CD14-positive monocyte (primary cell): ENCODE measurements at regions not wholly inside any gene's neighbourhood (a gene's known extent, or its start where the extent isn't known, plus 50 kb on each side); places are given as distances from the start of the nearest gene placed in this dataset.

Experiments
- DNase-seq, 3 donors: peaks; one replicate each; pipeline ENCODE4 v3.0.0-alpha.2; 2011 to 2022
- H2AFZ ChIP-seq: 2 replicates; pipeline ENCODE4 v1.6.0; 2012; ENCODE audit warnings: mild to moderate bottlenecking, low read depth, low read length, inconsistent platforms; ENCODE audit not compliant: insufficient read depth, poor library complexity, severe bottlenecking
- H3K27ac ChIP-seq, 2 donors: 1 replicate in 1 of 2; 2 replicates in 1 of 2; pipeline ENCODE4 v1.5.1; 2012 to 2013; ENCODE audit warnings: low read length in 2 of 2, control low read depth in 1 of 2, inconsistent platforms in 1 of 2, low read depth in 1 of 2, mild to moderate bottlenecking in 1 of 2
- H3K27me3 ChIP-seq, 2 donors: one replicate each; pipeline versions ENCODE4 v1.6.0 to v1.6.1; 2011 to 2013; ENCODE audit warnings: low read length in 2 of 2; ENCODE audit not compliant: control insufficient read depth in 2 of 2, insufficient read depth in 2 of 2
- H3K36me3 ChIP-seq, 2 donors: replicated peaks in 1 of 2; 1 replicate in 1 of 2; 2 replicates in 1 of 2; pipeline versions ENCODE4 v1.5.1 to v1.6.1; 2012 to 2013; ENCODE audit warnings: low read length in 2 of 2, control low read depth in 1 of 2, inconsistent platforms in 1 of 2, mild to moderate bottlenecking in 1 of 2; ENCODE audit not compliant: insufficient read depth in 2 of 2, control insufficient read depth in 1 of 2
- H3K4me1 ChIP-seq, 2 donors: 1 replicate in 1 of 2; 2 replicates in 1 of 2; pipeline versions ENCODE4 v1.5.1 to v1.6.1; 2012 to 2013; ENCODE audit warnings: low read length in 2 of 2, control low read depth in 1 of 2, inconsistent platforms in 1 of 2, mild to moderate bottlenecking in 1 of 2, moderate library complexity in 1 of 2; ENCODE audit not compliant: insufficient read depth in 2 of 2, control insufficient read depth in 1 of 2
- H3K4me2 ChIP-seq: replicated peaks from 2 replicates; pipeline ENCODE3; 2012; ENCODE audit warnings: low read length, moderate library complexity, mild to moderate bottlenecking; ENCODE audit not compliant: poor library complexity, severe bottlenecking; ENCODE audit errors: extremely low read depth
- H3K4me3 ChIP-seq, 3 experiments: fragments of 200-600 bp in 1 of 3; sonication (generic) in 1 of 3; replicated peaks in 1 of 3; 1 replicate in 2 of 3; 2 replicates in 1 of 3; pipeline ENCODE4 v1.5.1; 2011 to 2013; ENCODE audit warnings: low read length in 3 of 3, mild to moderate bottlenecking in 3 of 3, control low read depth in 2 of 3, low read depth in 2 of 3, inconsistent platforms in 1 of 3, moderate library complexity in 1 of 3
- H3K79me2 ChIP-seq: 2 replicates; pipeline ENCODE4 v1.6.0; 2012; ENCODE audit warnings: mild to moderate bottlenecking, control low read depth, inconsistent platforms, low read length, moderate library complexity; ENCODE audit not compliant: insufficient read depth
- H3K9ac ChIP-seq: 2 replicates; pipeline ENCODE4 v1.6.0; 2017; ENCODE audit warnings: low read length, mild to moderate bottlenecking; ENCODE audit not compliant: insufficient read depth, poor library complexity, severe bottlenecking
- H3K9me3 ChIP-seq, 2 donors: replicated peaks in 1 of 2; 1 replicate in 1 of 2; 2 replicates in 1 of 2; pipeline versions ENCODE4 v1.5.1 to v1.6.1; 2012 to 2013; ENCODE audit warnings: low read length in 2 of 2, control low read depth in 1 of 2; ENCODE audit not compliant: control insufficient read depth in 1 of 2, insufficient read depth in 1 of 2
- H4K20me1 ChIP-seq: 2 replicates; pipeline ENCODE4 v1.6.0; 2012; ENCODE audit warnings: mild to moderate bottlenecking, low read length, control low read depth, moderate library complexity; ENCODE audit not compliant: insufficient read depth
- H3K27ac Mint-ChIP-seq, 7 donors: one replicate each; pipeline ENCODE4 v1.8.0; 2020; ENCODE audit warnings: mild to moderate bottlenecking in 7 of 7, mixed read lengths in 7 of 7, moderate library complexity in 6 of 7, inconsistent platforms in 2 of 7
- H3K27me3 Mint-ChIP-seq, 3 donors: one replicate each; pipeline ENCODE4 v1.8.0; 2021 to 2022; ENCODE audit warnings: low read depth in 3 of 3, mild to moderate bottlenecking in 3 of 3, mixed read lengths in 3 of 3, moderate library complexity in 3 of 3, inconsistent platforms in 1 of 3
- H3K36me3 Mint-ChIP-seq, 2 donors: one replicate each; pipeline ENCODE4 v1.8.0; 2020; ENCODE audit warnings: mixed read lengths in 2 of 2, inconsistent platforms in 1 of 2, mild to moderate bottlenecking in 1 of 2
- H3K4me1 Mint-ChIP-seq: one replicate; pipeline ENCODE4 v1.8.0; 2020; ENCODE audit warnings: mild to moderate bottlenecking, mixed read lengths
- H3K4me3 Mint-ChIP-seq, 2 donors: one replicate each; pipeline ENCODE4 v1.8.0; 2020; ENCODE audit warnings: mild to moderate bottlenecking in 2 of 2, mixed read lengths in 2 of 2, moderate library complexity in 1 of 2
- H3K9me3 Mint-ChIP-seq, 7 donors: one replicate each; pipeline ENCODE4 v1.8.0; 2020 to 2022; ENCODE audit warnings: mixed read lengths in 7 of 7, mild to moderate bottlenecking in 6 of 7, moderate library complexity in 6 of 7, inconsistent platforms in 2 of 7
- WGBS: methylation state at CpG from one replicate; pipeline ENCODE4 v1.1.5; 2013; ENCODE audit warnings: missing lambda C conversion rate; ENCODE audit not compliant: insufficient coverage; 5-methylcytosine and 5-hydroxymethylcytosine counted together
- intact Hi-C, 2 donors: fragments of 100-400 bp; cut with micrococcal nuclease; formaldehyde crosslinking; loops; one replicate each; pipeline versions ENCODE4 v1.15.0 to v1.15.1; 2023
- TF ChIP-seq, protein P1 (sequence below): fragments of 200-600 bp; IDR thresholded peaks from one replicate; pipeline ENCODE4 v1.8.0; 2022; ENCODE audit warnings: antibody characterized with exemption, mild to moderate bottlenecking

DNA sequence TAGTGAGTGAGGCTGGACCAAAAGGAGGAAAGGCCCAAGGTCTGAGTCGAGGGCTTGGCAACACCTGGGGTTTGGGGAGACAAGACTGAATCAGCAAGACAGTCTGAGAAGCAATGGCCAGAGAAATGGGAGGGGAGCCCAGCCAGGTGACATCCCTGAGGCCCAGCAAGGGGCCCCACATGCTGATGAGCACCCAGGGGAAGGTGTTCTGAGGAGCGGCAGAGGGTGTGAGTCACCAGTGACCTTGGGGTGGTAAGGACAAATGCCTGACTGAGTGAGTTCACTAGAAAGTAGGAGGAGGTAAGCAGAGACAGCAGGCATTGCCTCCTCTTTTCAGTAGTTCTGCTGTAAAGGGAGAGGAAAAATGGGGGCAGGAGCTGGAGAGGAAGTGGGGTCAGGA is 192.4 kb upstream of the GALNT2 start:
- no peaks in the 10 kb centered on the region for H3K9me3 Mint-ChIP-seq
- Histone ChIP-seq H3K4me2 (no peak overlapping the region), H3K36me3 (no peaks in the 10 kb centered on the region), H4K20me1 (no peaks in the 10 kb centered on the region), H3K79me2 (no peaks in the 10 kb centered on the region), H3K4me1 (no peaks in the 10 kb centered on the region), H3K9ac (no peak overlapping the region), H3K4me3 (no peak overlapping the region), H3K27me3 (peaks cover 0 to 2% of the 10 kb centered on the region in 2 donors), H2AFZ (no peak overlapping the region), H3K27ac (no peak overlapping the region), H3K9me3 (no peaks in the 10 kb centered on the region)
- intact Hi-C loops, result no loop called here
- H3K36me3 Mint-ChIP-seq, result no peaks in the 10 kb centered on the region
- DNase-seq, result no peak
- H3K27me3 Mint-ChIP-seq, result peaks cover 2 to 7% (median 5%) of the 10 kb centered on the region in 3 donors
- no peaks in the 10 kb centered on the region for H3K4me1 Mint-ChIP-seq
- no peak overlapping the region for H3K4me3 Mint-ChIP-seq
- H3K27ac Mint-ChIP-seq, result no peak overlapping the region
- TF ChIP-seq, protein P1, sequence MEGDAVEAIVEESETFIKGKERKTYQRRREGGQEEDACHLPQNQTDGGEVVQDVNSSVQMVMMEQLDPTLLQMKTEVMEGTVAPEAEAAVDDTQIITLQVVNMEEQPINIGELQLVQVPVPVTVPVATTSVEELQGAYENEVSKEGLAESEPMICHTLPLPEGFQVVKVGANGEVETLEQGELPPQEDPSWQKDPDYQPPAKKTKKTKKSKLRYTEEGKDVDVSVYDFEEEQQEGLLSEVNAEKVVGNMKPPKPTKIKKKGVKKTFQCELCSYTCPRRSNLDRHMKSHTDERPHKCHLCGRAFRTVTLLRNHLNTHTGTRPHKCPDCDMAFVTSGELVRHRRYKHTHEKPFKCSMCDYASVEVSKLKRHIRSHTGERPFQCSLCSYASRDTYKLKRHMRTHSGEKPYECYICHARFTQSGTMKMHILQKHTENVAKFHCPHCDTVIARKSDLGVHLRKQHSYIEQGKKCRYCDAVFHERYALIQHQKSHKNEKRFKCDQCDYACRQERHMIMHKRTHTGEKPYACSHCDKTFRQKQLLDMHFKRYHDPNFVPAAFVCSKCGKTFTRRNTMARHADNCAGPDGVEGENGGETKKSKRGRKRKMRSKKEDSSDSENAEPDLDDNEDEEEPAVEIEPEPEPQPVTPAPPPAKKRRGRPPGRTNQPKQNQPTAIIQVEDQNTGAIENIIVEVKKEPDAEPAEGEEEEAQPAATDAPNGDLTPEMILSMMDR, result no peak
- WGBS, result 90% methylated on average over 2 of the region's 2 CpGs

DNA sequence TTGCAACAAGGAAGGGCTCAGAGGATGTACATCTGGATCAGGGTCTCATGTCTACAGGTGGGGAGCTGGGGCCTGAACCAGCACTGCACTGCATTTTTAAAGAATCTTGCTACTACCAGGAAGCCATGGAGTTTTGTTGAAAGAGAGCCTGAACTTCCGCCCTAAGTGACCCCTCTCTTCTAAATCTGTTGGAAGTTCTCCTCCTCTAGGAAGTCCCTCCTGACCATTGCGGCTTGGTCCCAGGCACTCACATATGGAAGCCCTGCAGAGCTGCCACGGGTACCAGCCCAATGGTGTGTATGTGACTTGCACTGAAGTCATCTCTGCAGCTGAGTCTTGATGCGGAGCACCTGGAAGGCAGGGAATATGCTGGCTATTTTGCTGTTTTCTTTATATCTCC is 192.0 kb upstream of the GALNT2 start:
- intact Hi-C loops, result no loop called here
- Mint-ChIP-seq H3K36me3 (no peaks in the 10 kb centered on the region), H3K9me3 (no peaks in the 10 kb centered on the region), H3K4me1 (no peaks in the 10 kb centered on the region), H3K27ac (no peak overlapping the region), H3K27me3 (peaks cover 2 to 6% (median 5%) of the 10 kb centered on the region in 3 donors), H3K4me3 (no peak overlapping the region)
- TF ChIP-seq, protein P1, result no peak
- no peaks in the 10 kb centered on the region for H3K79me2 ChIP-seq
- no peaks in the 10 kb centered on the region for H3K4me1 ChIP-seq
- H4K20me1 ChIP-seq, result no peaks in the 10 kb centered on the region
- no peak overlapping the region for H3K9ac ChIP-seq
- peaks cover 0 to 2% of the 10 kb centered on the region in 2 donors for H3K27me3 ChIP-seq
- DNase-seq, result no peak
- H3K36me3 ChIP-seq, result no peaks in the 10 kb centered on the region
- no peak overlapping the region for H3K4me2 ChIP-seq
- H3K4me3 ChIP-seq, result no peak overlapping the region
- H3K9me3 ChIP-seq, result no peaks in the 10 kb centered on the region
- WGBS, result no CpG with 5 or more reads among the region's 4 CpGs
- no peak overlapping the region for H3K27ac ChIP-seq
- no peak overlapping the region for H2AFZ ChIP-seq
